Heart left ventricle (tissue), 13 donors: ENCODE measurements at regions not wholly inside any gene's neighbourhood (a gene's known extent, or its start where the extent isn't known, plus 50 kb on each side); places are given as distances from the start of the nearest gene placed in this dataset.
"Not testable (repeated sequence)": the region's sequence is repeated elsewhere in the genome, so short reads cannot be mapped to it uniquely, and the experiment has no call there.

Experiments
- CTCF ChIP-seq, 12 donors: fragments of 200-600 bp; sonication (generic) in 4 of 12; IDR thresholded peaks; one replicate each; pipeline versions ENCODE4 v1.5.0 to v1.8.0; 2018 to 2022; ENCODE audit warnings: antibody characterized with exemption in 12 of 12, mild to moderate bottlenecking in 5 of 12
- POLR2A ChIP-seq, 2 donors: fragments of 450-650 bp; IDR thresholded peaks; one replicate each; pipeline ENCODE4 v1.6.1; 2017; ENCODE audit warnings: antibody characterized with exemption in 2 of 2, mild to moderate bottlenecking in 2 of 2, moderate library complexity in 2 of 2
- donor health status: ischemic (EF 13 %, LVEDD 7.1; RV severe dilation, severe dysfunction).
- donor health status: DM: no; HTN: yes; CAD: no.
- donor health status: DM: no; HTN: no; CAD: no.
- donor health status: ischemic (EF 25% LVEDD 6.9; RV normal size, moderate dysfunction).
- donor health status: ischemic (EF 25% LVEDD 5.7; RV mildly dilated, moderate dysfunction).
- donor health status: ischemic (EF 35%, LVEDD 5.7; RV mildly dilated, moderate dysfunction).
- donor health status: nonischemic (EF 11% LVEDD 7.7; RV severe dilation, severe dysfunction).
- donor health status: DM: yes; HTN: yes; CAD: no.
- donor health status: PGD.
- donor health status: ischemic (EF 29% LVEDD 5.4; RV normal size, mild dysfunction).
- donor health status: nonischemic (EF 23%, LVEDD 6.1; RV moderate dilation, normal function).

GRCh38 chr4:189566271-189566670 is 374.4 kb upstream of the FRG1 start:
- TF ChIP-seq CTCF, POLR2A (IDR thresholded peaks at IDR 0.05): not testable (repeated sequence)
